ENCODE measurements at regions not wholly inside any gene's neighbourhood (a gene's known extent, or its start where the extent isn't known, plus 50 kb on each side); places are given as distances from the start of the nearest gene placed in this dataset.

- H3K27ac ChIP-seq: no peak overlapping the region
- TF ChIP-seq, protein P1, sequence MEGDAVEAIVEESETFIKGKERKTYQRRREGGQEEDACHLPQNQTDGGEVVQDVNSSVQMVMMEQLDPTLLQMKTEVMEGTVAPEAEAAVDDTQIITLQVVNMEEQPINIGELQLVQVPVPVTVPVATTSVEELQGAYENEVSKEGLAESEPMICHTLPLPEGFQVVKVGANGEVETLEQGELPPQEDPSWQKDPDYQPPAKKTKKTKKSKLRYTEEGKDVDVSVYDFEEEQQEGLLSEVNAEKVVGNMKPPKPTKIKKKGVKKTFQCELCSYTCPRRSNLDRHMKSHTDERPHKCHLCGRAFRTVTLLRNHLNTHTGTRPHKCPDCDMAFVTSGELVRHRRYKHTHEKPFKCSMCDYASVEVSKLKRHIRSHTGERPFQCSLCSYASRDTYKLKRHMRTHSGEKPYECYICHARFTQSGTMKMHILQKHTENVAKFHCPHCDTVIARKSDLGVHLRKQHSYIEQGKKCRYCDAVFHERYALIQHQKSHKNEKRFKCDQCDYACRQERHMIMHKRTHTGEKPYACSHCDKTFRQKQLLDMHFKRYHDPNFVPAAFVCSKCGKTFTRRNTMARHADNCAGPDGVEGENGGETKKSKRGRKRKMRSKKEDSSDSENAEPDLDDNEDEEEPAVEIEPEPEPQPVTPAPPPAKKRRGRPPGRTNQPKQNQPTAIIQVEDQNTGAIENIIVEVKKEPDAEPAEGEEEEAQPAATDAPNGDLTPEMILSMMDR (conservative IDR thresholded peaks at IDR 0.05): no peak
- no peak for TF ChIP-seq ZFX (IDR thresholded peaks at IDR 0.05)
Observed at GRCh38 chr9:104260004-104260403, 165.9 kb downstream of the SMC2 start.

DNA sequence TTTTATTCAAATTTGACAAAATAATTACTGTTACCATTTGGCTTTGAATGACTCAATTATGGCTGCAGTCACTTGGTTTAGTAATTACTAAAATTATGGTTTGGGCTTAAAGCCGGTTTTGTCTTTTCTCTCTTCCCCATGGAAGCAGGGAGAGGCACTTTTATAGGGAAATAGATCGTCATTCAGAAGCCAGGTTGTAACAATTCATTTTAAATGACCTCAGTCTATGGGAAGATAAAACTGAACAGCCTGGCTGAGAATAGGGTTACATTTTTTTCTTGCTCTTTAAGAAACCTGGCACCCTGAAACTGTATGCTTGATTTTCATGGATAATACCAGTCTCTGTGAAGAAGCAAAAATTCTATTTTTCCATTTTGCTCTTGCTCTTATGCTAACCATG lies 169.8 kb downstream of the SMC2 start:
- TF ChIP-seq ZFX (IDR thresholded peaks at IDR 0.05): no peak
- TF ChIP-seq, protein P1 (conservative IDR thresholded peaks at IDR 0.05): no peak
- H3K27ac ChIP-seq: no peak overlapping the region

- TF ChIP-seq ZFX (IDR thresholded peaks at IDR 0.05): no peak
- TF ChIP-seq, protein P1 (conservative IDR thresholded peaks at IDR 0.05): no peak
- no peak overlapping the region for H3K27ac ChIP-seq
Observed at GRCh38 chr9:104264431-104264830, 170.3 kb downstream of the SMC2 start.

DNA sequence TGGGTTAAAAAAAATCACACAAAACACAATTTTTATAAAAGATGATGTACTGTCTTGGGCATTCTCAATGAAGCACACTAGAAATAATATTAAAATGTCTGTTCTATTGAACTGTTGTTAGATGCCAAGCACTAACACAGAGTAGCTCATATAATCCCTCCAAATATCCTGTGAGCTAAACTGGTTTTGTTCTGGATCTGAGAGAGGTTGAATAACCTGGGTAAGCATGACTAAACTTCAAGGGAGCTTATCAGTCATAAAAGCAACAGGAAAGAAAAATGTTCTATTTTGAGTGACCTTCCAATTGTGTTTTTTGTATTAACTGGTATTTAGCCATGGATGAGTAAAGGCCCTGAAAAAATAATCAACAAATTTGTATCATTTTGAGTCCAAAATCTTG lies 175.3 kb downstream of the SMC2 start:
- no peak for TF ChIP-seq ZFX (IDR thresholded peaks at IDR 0.05)
- TF ChIP-seq, protein P1 (conservative IDR thresholded peaks at IDR 0.05): no peak
- H3K27ac ChIP-seq: no peak overlapping the region

- TF ChIP-seq ZFX (IDR thresholded peaks at IDR 0.05): no peak
- TF ChIP-seq, protein P1 (conservative IDR thresholded peaks at IDR 0.05): no peak
- H3K27ac ChIP-seq: no peak overlapping the region
Observed at GRCh38 chr9:104269996-104270963, 176.2 kb downstream of the SMC2 start.

- no peak for TF ChIP-seq ZFX (IDR thresholded peaks at IDR 0.05)
- TF ChIP-seq, protein P1 (conservative IDR thresholded peaks at IDR 0.05): no peak
- no peak overlapping the region for H3K27ac ChIP-seq
Observed at GRCh38 chr9:104276709-104277245, 182.7 kb downstream of the SMC2 start.

DNA sequence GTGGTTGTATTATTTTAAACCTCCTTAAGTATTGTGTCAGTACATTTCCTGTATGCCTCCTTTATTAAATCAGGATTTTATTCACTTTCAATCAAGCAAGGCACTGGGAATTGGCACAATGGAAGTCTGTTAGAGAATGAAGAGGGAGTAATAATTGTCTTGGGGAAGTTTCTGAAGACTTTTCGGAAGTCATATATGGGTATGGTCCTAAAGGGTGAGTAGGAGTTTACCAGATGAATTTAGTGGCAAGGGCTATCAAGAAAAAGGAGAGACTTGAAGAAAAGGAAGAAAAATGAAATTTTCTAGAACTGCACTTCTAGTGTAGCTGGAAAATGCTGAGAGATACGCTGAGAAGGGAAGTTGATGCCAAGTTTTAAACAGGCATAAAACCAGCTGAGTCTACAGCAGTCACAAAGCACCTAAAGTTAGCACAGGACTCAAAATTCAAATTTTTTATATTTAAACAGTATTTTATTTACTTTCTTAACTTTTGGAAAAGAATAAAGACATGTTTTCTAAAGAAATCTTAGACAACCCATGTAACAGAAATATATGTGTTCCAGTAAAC lies 184.9 kb downstream of the SMC2 start:
- no peak overlapping the region for H3K27ac ChIP-seq
- TF ChIP-seq, protein P1 (conservative IDR thresholded peaks at IDR 0.05): no peak
- no peak for TF ChIP-seq ZFX (IDR thresholded peaks at IDR 0.05)

Measured in C4-2B (cell line).